ENCODE measurements at regions not wholly inside any gene's neighbourhood (a gene's known extent, or its start where the extent isn't known, plus 50 kb on each side); places are given as distances from the start of the nearest gene placed in this dataset.

DNA sequence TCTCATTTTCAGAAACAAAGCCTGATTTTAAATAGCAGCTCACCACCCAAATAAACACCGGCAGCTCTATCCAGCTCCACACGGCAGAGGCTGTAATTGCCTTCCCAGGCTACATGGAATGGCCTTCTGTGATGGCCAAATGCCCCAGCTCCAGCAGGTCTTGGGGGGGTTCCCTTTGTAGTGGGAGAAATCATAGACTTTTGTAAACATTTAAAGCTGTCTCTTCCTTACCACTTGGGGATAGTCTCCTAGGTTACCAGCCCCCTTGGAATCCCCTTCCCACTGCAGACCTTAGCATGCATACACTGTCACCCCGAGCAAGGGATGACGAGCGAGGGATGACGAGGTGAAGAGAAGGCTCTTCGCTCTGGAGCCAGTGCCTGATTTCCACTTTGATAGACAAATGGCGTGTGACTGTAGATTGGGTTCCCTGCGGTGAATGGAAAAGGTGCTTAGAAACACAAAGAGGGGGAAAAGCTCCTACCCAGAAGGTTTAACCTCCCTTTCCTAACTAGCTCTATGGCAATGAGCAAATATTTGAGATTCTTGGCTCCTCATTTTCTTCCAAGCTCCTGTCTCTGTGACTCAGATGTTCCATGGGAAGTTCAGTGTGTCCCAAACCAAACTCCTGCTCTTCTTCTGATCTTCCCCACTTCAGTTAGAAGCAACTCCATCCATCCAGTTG, 108.0 kb upstream of the CADM1 start:
- TF ChIP-seq, protein P1, sequence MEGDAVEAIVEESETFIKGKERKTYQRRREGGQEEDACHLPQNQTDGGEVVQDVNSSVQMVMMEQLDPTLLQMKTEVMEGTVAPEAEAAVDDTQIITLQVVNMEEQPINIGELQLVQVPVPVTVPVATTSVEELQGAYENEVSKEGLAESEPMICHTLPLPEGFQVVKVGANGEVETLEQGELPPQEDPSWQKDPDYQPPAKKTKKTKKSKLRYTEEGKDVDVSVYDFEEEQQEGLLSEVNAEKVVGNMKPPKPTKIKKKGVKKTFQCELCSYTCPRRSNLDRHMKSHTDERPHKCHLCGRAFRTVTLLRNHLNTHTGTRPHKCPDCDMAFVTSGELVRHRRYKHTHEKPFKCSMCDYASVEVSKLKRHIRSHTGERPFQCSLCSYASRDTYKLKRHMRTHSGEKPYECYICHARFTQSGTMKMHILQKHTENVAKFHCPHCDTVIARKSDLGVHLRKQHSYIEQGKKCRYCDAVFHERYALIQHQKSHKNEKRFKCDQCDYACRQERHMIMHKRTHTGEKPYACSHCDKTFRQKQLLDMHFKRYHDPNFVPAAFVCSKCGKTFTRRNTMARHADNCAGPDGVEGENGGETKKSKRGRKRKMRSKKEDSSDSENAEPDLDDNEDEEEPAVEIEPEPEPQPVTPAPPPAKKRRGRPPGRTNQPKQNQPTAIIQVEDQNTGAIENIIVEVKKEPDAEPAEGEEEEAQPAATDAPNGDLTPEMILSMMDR (IDR thresholded peaks at IDR 0.05): no peak
- TF ChIP-seq, protein P2, sequence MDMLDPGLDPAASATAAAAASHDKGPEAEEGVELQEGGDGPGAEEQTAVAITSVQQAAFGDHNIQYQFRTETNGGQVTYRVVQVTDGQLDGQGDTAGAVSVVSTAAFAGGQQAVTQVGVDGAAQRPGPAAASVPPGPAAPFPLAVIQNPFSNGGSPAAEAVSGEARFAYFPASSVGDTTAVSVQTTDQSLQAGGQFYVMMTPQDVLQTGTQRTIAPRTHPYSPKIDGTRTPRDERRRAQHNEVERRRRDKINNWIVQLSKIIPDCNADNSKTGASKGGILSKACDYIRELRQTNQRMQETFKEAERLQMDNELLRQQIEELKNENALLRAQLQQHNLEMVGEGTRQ (IDR thresholded peaks at IDR 0.05; ENCODE audit: borderline replicate concordance, low read depth, low read length): no peak
- no peak for TF ChIP-seq RFX5 (IDR thresholded peaks at IDR 0.05; ENCODE audit: low read length)
- TF ChIP-seq TAF1 (IDR thresholded peaks at IDR 0.05; ENCODE audit: borderline replicate concordance, low read depth, low read length): no peak
- no peak for TF ChIP-seq EZH2phosphoT487 (IDR thresholded peaks at IDR 0.05; ENCODE audit: borderline replicate concordance, low read depth)
- TF ChIP-seq YY1 (IDR thresholded peaks at IDR 0.05; ENCODE audit: low read depth): no peak
- TF ChIP-seq, protein P3, sequence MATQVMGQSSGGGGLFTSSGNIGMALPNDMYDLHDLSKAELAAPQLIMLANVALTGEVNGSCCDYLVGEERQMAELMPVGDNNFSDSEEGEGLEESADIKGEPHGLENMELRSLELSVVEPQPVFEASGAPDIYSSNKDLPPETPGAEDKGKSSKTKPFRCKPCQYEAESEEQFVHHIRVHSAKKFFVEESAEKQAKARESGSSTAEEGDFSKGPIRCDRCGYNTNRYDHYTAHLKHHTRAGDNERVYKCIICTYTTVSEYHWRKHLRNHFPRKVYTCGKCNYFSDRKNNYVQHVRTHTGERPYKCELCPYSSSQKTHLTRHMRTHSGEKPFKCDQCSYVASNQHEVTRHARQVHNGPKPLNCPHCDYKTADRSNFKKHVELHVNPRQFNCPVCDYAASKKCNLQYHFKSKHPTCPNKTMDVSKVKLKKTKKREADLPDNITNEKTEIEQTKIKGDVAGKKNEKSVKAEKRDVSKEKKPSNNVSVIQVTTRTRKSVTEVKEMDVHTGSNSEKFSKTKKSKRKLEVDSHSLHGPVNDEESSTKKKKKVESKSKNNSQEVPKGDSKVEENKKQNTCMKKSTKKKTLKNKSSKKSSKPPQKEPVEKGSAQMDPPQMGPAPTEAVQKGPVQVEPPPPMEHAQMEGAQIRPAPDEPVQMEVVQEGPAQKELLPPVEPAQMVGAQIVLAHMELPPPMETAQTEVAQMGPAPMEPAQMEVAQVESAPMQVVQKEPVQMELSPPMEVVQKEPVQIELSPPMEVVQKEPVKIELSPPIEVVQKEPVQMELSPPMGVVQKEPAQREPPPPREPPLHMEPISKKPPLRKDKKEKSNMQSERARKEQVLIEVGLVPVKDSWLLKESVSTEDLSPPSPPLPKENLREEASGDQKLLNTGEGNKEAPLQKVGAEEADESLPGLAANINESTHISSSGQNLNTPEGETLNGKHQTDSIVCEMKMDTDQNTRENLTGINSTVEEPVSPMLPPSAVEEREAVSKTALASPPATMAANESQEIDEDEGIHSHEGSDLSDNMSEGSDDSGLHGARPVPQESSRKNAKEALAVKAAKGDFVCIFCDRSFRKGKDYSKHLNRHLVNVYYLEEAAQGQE (IDR thresholded peaks at IDR 0.05; ENCODE audit: low read depth, low read length): no peak
- no peak for TF ChIP-seq FOXJ3 (CRISPR knock-in tag; IDR thresholded peaks at IDR 0.05)
- no peak for TF ChIP-seq MXI1 (IDR thresholded peaks at IDR 0.05; ENCODE audit: low read depth, low read length)
- TF ChIP-seq RAD21 (IDR thresholded peaks at IDR 0.05; ENCODE audit: low read length): no peak
- TF ChIP-seq SMC3 (IDR thresholded peaks at IDR 0.05; ENCODE audit: low read depth, low read length): no peak

Data from SK-N-SH (cell line).